ENCODE measurements at regions not wholly inside any gene's neighbourhood (a gene's known extent, or its start where the extent isn't known, plus 50 kb on each side); places are given as distances from the start of the nearest gene placed in this dataset.
"Not testable (repeated sequence)": the region's sequence is repeated elsewhere in the genome, so short reads cannot be mapped to it uniquely, and the experiment has no call there.

GRCh38 chr3:20572473-20572872 is 386.5 kb upstream of the SGO1 start:
- no peak for DNase-seq (ENCODE audit: extremely low read depth in 1 of 2, low read depth in 1 of 2)

- DNase-seq (ENCODE audit: extremely low read depth in 1 of 2, low read depth in 1 of 2) = no peak
Measured at GRCh38 chr3:20569310-20569709, 383.3 kb upstream of the SGO1 start.

- DNase-seq (ENCODE audit: extremely low read depth in 1 of 2, low read depth in 1 of 2) = no peak
Measured at GRCh38 chr3:20564966-20565365, 379.0 kb upstream of the SGO1 start.

- DNase-seq (ENCODE audit: extremely low read depth in 1 of 2, low read depth in 1 of 2) = no peak
Measured at GRCh38 chr3:20563985-20564384, 378.0 kb upstream of the SGO1 start.

- no peak for DNase-seq (ENCODE audit: extremely low read depth in 1 of 2, low read depth in 1 of 2)
Measured at GRCh38 chr3:20563251-20563650, 377.2 kb upstream of the SGO1 start.

GRCh38 chr3:20561166-20561565 is 375.2 kb upstream of the SGO1 start:
- DNase-seq (ENCODE audit: extremely low read depth in 1 of 2, low read depth in 1 of 2) = no peak

- not testable (repeated sequence) for DNase-seq (ENCODE audit: extremely low read depth in 1 of 2, low read depth in 1 of 2)
Measured at GRCh38 chr3:20560446-20560845, 374.4 kb upstream of the SGO1 start.

- no peak for DNase-seq (ENCODE audit: extremely low read depth in 1 of 2, low read depth in 1 of 2)
Measured at GRCh38 chr3:20558161-20558560, 372.2 kb upstream of the SGO1 start.

GRCh38 chr3:20556661-20557060 is 370.7 kb upstream of the SGO1 start:
- DNase-seq (ENCODE audit: extremely low read depth in 1 of 2, low read depth in 1 of 2) = no peak

- DNase-seq (ENCODE audit: extremely low read depth in 1 of 2, low read depth in 1 of 2) = no peak
Measured at GRCh38 chr3:20552605-20553275, 366.7 kb upstream of the SGO1 start.

- not testable (repeated sequence) for DNase-seq (ENCODE audit: extremely low read depth in 1 of 2, low read depth in 1 of 2)
Measured at GRCh38 chr3:20547361-20548269, 361.6 kb upstream of the SGO1 start.

GRCh38 chr3:20546636-20547035 is 360.6 kb upstream of the SGO1 start:
- no peak for DNase-seq (ENCODE audit: extremely low read depth in 1 of 2, low read depth in 1 of 2)

GRCh38 chr3:20543535-20544226 is 357.7 kb upstream of the SGO1 start:
- DNase-seq (ENCODE audit: extremely low read depth in 1 of 2, low read depth in 1 of 2) = no peak

- no peak for DNase-seq (ENCODE audit: extremely low read depth in 1 of 2, low read depth in 1 of 2)
Measured at GRCh38 chr3:20540066-20540465, 354.1 kb upstream of the SGO1 start.

GRCh38 chr3:20539666-20540065 is 353.7 kb upstream of the SGO1 start:
- no peak for DNase-seq (ENCODE audit: extremely low read depth in 1 of 2, low read depth in 1 of 2)

- DNase-seq (ENCODE audit: extremely low read depth in 1 of 2, low read depth in 1 of 2) = no peak
Measured at GRCh38 chr3:20537234-20537633, 351.2 kb upstream of the SGO1 start.

- DNase-seq (ENCODE audit: extremely low read depth in 1 of 2, low read depth in 1 of 2) = no peak
Measured at GRCh38 chr3:20529911-20530310, 343.9 kb upstream of the SGO1 start.

GRCh38 chr3:20528180-20528770 is 342.3 kb upstream of the SGO1 start:
- DNase-seq (ENCODE audit: extremely low read depth in 1 of 2, low read depth in 1 of 2) = no peak

- no peak for DNase-seq (ENCODE audit: extremely low read depth in 1 of 2, low read depth in 1 of 2)
Measured at GRCh38 chr3:20527368-20527767, 341.4 kb upstream of the SGO1 start.

- no peak for DNase-seq (ENCODE audit: extremely low read depth in 1 of 2, low read depth in 1 of 2)
Measured at GRCh38 chr3:20524328-20524727, 338.3 kb upstream of the SGO1 start.

- no peak for DNase-seq (ENCODE audit: extremely low read depth in 1 of 2, low read depth in 1 of 2)
Measured at GRCh38 chr3:20523293-20523692, 337.3 kb upstream of the SGO1 start.
